Heart left ventricle (tissue), 16 donors: ENCODE measurements at regions not wholly inside any gene's neighbourhood (a gene's known extent, or its start where the extent isn't known, plus 50 kb on each side); places are given as distances from the start of the nearest gene placed in this dataset.

ENCODE experiments used
- ATAC-seq, 4 donors: fragments of 200-7000 bp; cut with Tn5 transposase; one replicate each; pipeline ENCODE4 v1.9.1; 2020 to 2022; ENCODE audit warnings: moderate library complexity in 4 of 4, mild to moderate bottlenecking in 3 of 4, moderate number of reproducible peaks in 1 of 4
- DNase-seq, 5 donors: peaks; one replicate each; pipeline ENCODE4 v3.0.0-alpha.2; 2020
- H3K27ac ChIP-seq, 12 donors: fragments of 200-600 bp; sonication (generic) in 4 of 12; one replicate each; pipeline versions ENCODE4 v1.5.0 to v1.8.0; 2016 to 2022; ENCODE audit warnings: mild to moderate bottlenecking in 2 of 12
- H3K27me3 ChIP-seq, 9 donors: fragments of 200-600 bp; sonication (generic) in 2 of 9; one replicate each; pipeline versions ENCODE4 v1.5.1 to v1.8.0; 2016 to 2022; ENCODE audit warnings: mild to moderate bottlenecking in 3 of 9
- H3K36me3 ChIP-seq, 9 donors: fragments of 200-600 bp; sonication (generic) in 2 of 9; one replicate each; pipeline versions ENCODE4 v1.5.0 to v1.8.0; 2018 to 2022; ENCODE audit warnings: mild to moderate bottlenecking in 2 of 9
- H3K4me1 ChIP-seq, 12 donors: fragments of 200-600 bp; sonication (generic) in 4 of 12; one replicate each; pipeline versions ENCODE4 v1.5.0 to v1.8.0; 2016 to 2022; ENCODE audit warnings: mild to moderate bottlenecking in 3 of 12
- H3K4me3 ChIP-seq, 12 donors: fragments of 200-600 bp; sonication (generic) in 4 of 12; one replicate each; pipeline versions ENCODE4 v1.5.0 to v1.8.0; 2017 to 2022; ENCODE audit warnings: mild to moderate bottlenecking in 9 of 12, moderate library complexity in 4 of 12
- H3K9me3 ChIP-seq, 12 donors: fragments of 200-600 bp; sonication (generic) in 4 of 12; one replicate each; pipeline versions ENCODE4 v1.5.0 to v1.8.0; 2016 to 2022; ENCODE audit warnings: mild to moderate bottlenecking in 1 of 12
- CTCF ChIP-seq, 12 donors: fragments of 200-600 bp; sonication (generic) in 4 of 12; IDR thresholded peaks; one replicate each; pipeline versions ENCODE4 v1.5.0 to v1.8.0; 2018 to 2022; ENCODE audit warnings: antibody characterized with exemption in 12 of 12, mild to moderate bottlenecking in 5 of 12
- POLR2A ChIP-seq, 2 donors: fragments of 450-650 bp; IDR thresholded peaks; one replicate each; pipeline ENCODE4 v1.6.1; 2017; ENCODE audit warnings: antibody characterized with exemption in 2 of 2, mild to moderate bottlenecking in 2 of 2, moderate library complexity in 2 of 2
- WGBS, 4 donors: extraction: QIAGEN DNeasy Blood & Tissue Kit in 2 of 4; methylation state at CpG; one replicate each; pipeline versions ENCODE4 v1.1.5 to v1.1.7; 2013 to 2018; 5-methylcytosine and 5-hydroxymethylcytosine counted together
- intact Hi-C, 10 donors: fragments of 100-400 bp; cut with DNase I; formaldehyde crosslinking; loops; one replicate each; pipeline versions ENCODE4 v1.11.1 to v1.14.2; 2022
- donor health status: ischemic (EF 13 %, LVEDD 7.1; RV severe dilation, severe dysfunction).
- donor health status: healthy with polysubstance abuse.
- donor health status: DM: no; HTN: yes; CAD: no.
- donor health status: DM: no; HTN: no; CAD: no.
- donor health status: ischemic (EF 25% LVEDD 6.9; RV normal size, moderate dysfunction).
- donor health status: ischemic (EF 25% LVEDD 5.7; RV mildly dilated, moderate dysfunction).
- donor health status: healthy.
- donor health status: DM: yes; HTN: yes; CAD: no.
- donor health status: ischemic (EF 35%, LVEDD 5.7; RV mildly dilated, moderate dysfunction).
- donor health status: nonischemic (EF 11% LVEDD 7.7; RV severe dilation, severe dysfunction).
- donor health status: DM: yes; HTN: yes; CAD: no.
- donor health status: PGD.
- donor health status: ischemic (EF 29% LVEDD 5.4; RV normal size, mild dysfunction).
- donor health status: nonischemic (EF 23%, LVEDD 6.1; RV moderate dilation, normal function).

DNA sequence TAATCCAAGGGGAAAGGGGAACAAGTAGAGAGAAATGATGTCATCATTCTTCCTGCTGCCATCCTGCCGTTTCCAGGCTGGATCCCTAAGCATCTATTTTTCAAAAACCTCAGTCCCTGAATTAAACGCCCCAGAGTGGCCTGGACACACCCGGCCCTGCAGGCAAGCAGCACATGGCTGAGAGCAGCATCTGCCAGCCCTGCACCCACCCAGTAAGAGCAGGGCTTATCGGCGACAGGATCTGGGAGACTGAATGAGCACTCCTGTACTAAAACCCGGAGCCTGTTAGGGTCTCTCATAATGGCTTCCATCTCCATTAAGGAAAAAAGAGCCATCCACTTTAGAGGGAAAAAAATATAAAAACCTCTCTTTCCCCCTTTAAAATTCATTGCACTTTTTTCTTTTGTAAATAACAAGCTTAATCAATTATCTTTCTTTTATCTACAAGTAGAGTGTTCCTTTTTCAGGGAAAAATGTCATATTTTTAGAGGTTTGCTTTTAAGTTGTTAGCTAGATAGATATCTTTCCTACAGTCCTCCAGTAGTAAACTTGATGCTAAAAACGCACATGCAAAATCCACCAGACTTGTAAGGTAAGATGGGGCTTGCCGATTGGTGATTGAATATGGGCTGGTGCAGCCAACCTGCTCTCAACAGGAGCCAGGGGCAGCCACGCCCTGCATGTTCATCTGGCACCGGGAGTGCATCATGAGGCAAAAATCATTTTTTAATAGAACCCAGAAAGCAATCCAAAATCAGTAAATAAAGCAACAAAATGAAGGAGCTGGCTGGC lies 457.8 kb downstream of the EIPR1 start:
- WGBS, 4 donors: 62 to 69% (median 68%) methylated on average over 10 of the region's 10 CpGs
- DNase-seq: no peak
- intact Hi-C loops: no loop called here
- Histone ChIP-seq H3K27me3 (no peaks in the 10 kb centered on the region), H3K27ac (no peak overlapping the region), H3K9me3 (peaks cover 0 to 23% (median 0%) of the 10 kb centered on the region in 12 donors), H3K36me3 (no peaks in the 10 kb centered on the region), H3K4me3 (no peak overlapping the region), H3K4me1 (no peaks in the 10 kb centered on the region)
- ATAC-seq: no peak
- TF ChIP-seq CTCF (IDR thresholded peaks at IDR 0.05) (no peak), POLR2A (IDR thresholded peaks at IDR 0.05) (no peak)

- Histone ChIP-seq H3K27ac (no peak overlapping the region), H3K36me3 (no peaks in the 10 kb centered on the region), H3K4me3 (no peak overlapping the region), H3K9me3 (peaks cover 0 to 20% (median 0%) of the 10 kb centered on the region in 12 donors), H3K4me1 (no peaks in the 10 kb centered on the region), H3K27me3 (no peaks in the 10 kb centered on the region)
- intact Hi-C loops: no loop called here
- TF ChIP-seq CTCF (IDR thresholded peaks at IDR 0.05) (no peak), POLR2A (IDR thresholded peaks at IDR 0.05) (no peak)
- ATAC-seq: no peak
- 69 to 90% (median 84%) methylated on average over 3 to 5 of the region's 5 CpGs for WGBS, 4 donors
- no peak for DNase-seq
Observed at GRCh38 chr2:2919026-2919425, 458.6 kb downstream of the EIPR1 start.

DNA sequence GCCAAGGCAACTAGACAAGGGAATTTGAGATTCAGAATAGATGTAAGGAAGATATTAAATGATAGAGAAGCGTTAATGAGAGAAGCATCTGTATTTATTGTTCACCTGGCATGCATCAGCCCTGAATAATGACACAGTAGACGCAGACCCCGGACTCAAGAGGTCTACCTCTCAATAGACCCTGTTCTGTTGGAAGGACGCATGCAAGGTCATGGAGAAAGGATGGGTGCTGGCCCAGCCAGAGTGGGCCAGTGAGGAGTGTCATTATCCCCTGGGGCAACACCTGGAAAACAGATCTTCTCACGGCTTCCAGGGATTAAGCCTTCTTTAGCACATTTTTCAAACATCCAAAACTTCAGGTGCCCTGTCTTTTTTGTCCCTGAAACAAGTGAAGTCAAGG lies 461.0 kb downstream of the EIPR1 start:
- H3K36me3 ChIP-seq: no peaks in the 10 kb centered on the region
- no peak for DNase-seq
- peaks cover 0 to 17% (median 0%) of the 10 kb centered on the region in 12 donors for H3K9me3 ChIP-seq
- H3K27ac ChIP-seq: no peak overlapping the region
- H3K4me1 ChIP-seq: no peaks in the 10 kb centered on the region
- no peak overlapping the region for H3K4me3 ChIP-seq
- H3K27me3 ChIP-seq: no peaks in the 10 kb centered on the region
- intact Hi-C loops: no loop called here
- no peak for TF ChIP-seq POLR2A (IDR thresholded peaks at IDR 0.05)
- no peak for TF ChIP-seq CTCF (IDR thresholded peaks at IDR 0.05)
- whole genome bisulfite sequencing, 4 donors: 78 to 86% (median 81%) methylated on average over 5 of the region's 5 CpGs
- ATAC-seq: no peak

- no peaks in the 10 kb centered on the region for H3K27me3 ChIP-seq
- H3K9me3 ChIP-seq: peaks cover 0 to 17% (median 0%) of the 10 kb centered on the region in 12 donors
- H3K4me3 ChIP-seq: no peak overlapping the region
- H3K36me3 ChIP-seq: no peaks in the 10 kb centered on the region
- intact Hi-C loops: no loop called here
- H3K27ac ChIP-seq: no peak overlapping the region
- ATAC-seq (no peak), DNase-seq (no peak)
- no peaks in the 10 kb centered on the region for H3K4me1 ChIP-seq
- no peak for TF ChIP-seq CTCF (IDR thresholded peaks at IDR 0.05)
- no peak for TF ChIP-seq POLR2A (IDR thresholded peaks at IDR 0.05)
- 88 to 92% (median 90%) methylated on average over 8 of the region's 8 CpGs for WGBS, 4 donors
Observed at GRCh38 chr2:2914252-2914651, 463.4 kb downstream of the EIPR1 start.
